Epithelial cell of esophagus (primary cell): ENCODE measurements at regions not wholly inside any gene's neighbourhood (a gene's known extent, or its start where the extent isn't known, plus 50 kb on each side); places are given as distances from the start of the nearest gene placed in this dataset.
"Not testable (repeated sequence)": the region's sequence is repeated elsewhere in the genome, so short reads cannot be mapped to it uniquely, and the experiment has no call there.

ENCODE experiments used
- DNase-seq: peaks from one replicate; pipeline ENCODE4 v3.0.0; 2010; ENCODE audit warnings: low read depth
- H3K4me3 ChIP-seq: 2 replicates; pipeline ENCODE4 v1.5.1; 2011; ENCODE audit warnings: mild to moderate bottlenecking, low read length, control low read depth
- CTCF ChIP-seq: IDR thresholded peaks from 2 replicates; pipeline ENCODE4 v1.5.1; 2011; ENCODE audit warnings: low read depth, mild to moderate bottlenecking, low read length, control low read depth, inconsistent platforms; ENCODE audit not compliant: insufficient read depth; ENCODE audit errors: missing control alignments

GRCh38 chr2:82342356-82342755 lies 2037.8 kb upstream of the LRRTM1 start:
- TF ChIP-seq CTCF: no peak
- no peak overlapping the region for H3K4me3 ChIP-seq
- no peak for DNase-seq

DNA sequence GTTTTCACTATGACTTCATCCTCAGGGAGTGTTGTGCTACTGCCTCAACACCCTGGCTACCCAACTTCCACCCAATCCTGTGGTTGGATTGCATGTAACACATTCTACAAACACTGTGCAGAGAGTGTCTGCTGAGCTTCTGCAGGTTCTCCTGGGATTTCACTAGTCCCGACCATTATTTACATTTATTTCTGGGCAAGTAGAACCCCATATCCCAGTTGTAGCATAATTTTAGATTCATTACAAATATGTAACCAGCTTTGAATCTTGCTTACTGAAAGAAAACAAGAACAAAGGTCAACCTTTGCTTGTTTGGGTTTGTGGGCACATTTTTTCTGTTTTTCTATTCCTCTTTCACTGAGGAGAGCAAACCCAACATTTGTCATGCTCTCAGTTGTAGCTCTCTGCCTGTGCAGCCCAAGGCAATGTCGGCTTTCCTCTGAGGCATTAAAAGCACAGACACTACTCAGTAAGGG lies 2036.1 kb upstream of the LRRTM1 start:
- H3K4me3 ChIP-seq: no peak overlapping the region
- no peak for DNase-seq
- TF ChIP-seq CTCF: no peak

DNA sequence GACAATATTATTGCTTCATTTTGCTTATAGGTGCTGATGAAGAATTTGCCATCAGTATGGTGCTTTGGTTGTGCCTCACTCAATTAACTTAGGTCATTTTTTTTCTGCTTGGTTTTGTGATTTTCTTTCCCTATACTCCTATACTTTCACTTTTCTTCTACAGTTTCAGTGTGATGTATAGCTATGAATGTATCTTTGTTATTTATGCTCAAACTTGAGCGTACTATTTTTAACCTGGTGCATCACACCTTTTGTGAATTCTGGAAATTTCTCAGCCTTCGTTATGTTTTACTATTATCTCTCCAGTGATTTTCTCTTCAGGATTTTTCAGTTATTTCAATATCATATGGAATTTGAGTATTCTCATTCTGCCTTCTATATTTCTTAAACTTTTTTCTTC lies 2035.3 kb upstream of the LRRTM1 start:
- TF ChIP-seq CTCF: no peak
- H3K4me3 ChIP-seq: no peak overlapping the region
- no peak for DNase-seq

DNA sequence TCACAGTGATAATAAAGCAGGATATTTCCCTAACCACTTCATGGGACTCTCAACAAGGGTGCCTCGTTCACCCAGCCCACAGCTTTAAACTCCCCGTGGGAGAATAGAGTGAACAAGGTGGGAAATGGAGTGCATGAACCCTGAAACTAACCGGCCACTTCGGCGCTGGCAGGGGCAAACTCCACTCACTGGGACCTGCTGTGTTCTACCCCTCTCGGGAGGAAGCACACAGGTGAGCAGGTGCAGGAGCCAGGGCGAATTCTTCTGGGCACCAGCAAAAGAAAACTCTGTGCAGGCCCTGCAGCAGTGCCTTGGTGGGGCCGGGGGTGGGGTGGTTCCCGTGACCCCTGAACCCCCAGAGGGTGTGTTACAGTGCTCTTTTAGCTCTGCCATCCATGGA lies 2029.1 kb upstream of the LRRTM1 start:
- no peak overlapping the region for H3K4me3 ChIP-seq
- DNase-seq: no peak
- no peak for TF ChIP-seq CTCF

GRCh38 chr2:82330155-82330554 lies 2025.6 kb upstream of the LRRTM1 start:
- TF ChIP-seq CTCF: no peak
- H3K4me3 ChIP-seq: no peak overlapping the region
- no peak for DNase-seq

- not testable (repeated sequence) for DNase-seq, H3K4me3 ChIP-seq
Observed at GRCh38 chr2:82326180-82326767, 2021.7 kb upstream of the LRRTM1 start.

DNA sequence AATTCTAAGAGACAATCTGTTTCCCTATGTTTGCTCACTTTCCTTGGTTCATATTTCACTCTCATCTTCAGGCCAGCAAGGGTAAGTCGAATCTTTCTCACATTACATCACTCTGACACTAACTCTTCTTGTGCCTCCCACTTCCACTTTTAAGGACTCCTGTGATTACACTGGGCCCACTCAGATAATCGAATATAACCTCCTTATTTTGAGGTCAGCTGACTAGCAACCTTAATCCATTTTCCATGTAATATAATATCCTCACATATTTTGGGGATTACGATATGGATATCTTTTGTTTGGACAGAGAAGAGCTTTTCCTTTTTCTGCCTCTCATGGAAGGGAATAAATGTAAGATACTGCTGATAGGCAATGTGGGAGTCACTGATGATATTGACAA lies 2015.7 kb upstream of the LRRTM1 start:
- no peak overlapping the region for H3K4me3 ChIP-seq
- DNase-seq: no peak
- TF ChIP-seq CTCF: no peak
